Left renal cortex interstitium (tissue), 4 donors: ENCODE measurements at regions not wholly inside any gene's neighbourhood (a gene's known extent, or its start where the extent isn't known, plus 50 kb on each side); places are given as distances from the start of the nearest gene placed in this dataset.

ENCODE experiments used
- DNase-seq, 4 donors: peaks; one replicate each; pipeline ENCODE4 v3.0.0-alpha.2; 2013; ENCODE audit warnings: low read depth in 4 of 4, low spot score in 2 of 4, missing footprints in 1 of 4

- DNase-seq: no peak
Observed at GRCh38 chr2:59015027-59015426, 773.9 kb upstream of the FANCL start.

- DNase-seq: no peak
Observed at GRCh38 chr2:59012971-59013370, 771.8 kb upstream of the FANCL start.

DNA sequence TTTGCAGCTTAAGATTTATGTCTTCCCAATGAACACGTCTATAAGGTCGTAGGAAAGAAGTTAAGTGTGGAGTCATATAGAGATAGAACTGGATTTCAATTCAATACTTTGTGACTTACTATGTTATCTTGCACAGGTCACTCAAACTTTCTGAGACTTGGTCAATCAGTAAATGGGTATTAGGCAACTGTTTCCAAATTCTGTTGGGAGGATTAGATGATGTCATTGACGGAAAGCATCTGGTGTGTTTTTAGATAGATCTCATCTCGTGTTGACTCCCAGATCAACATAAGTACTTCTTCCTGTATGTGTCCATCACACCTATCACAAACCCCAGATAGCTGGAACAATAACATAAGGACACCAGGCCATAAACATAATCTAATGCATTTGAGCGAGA, 771.1 kb upstream of the FANCL start:
- DNase-seq: no peak

DNA sequence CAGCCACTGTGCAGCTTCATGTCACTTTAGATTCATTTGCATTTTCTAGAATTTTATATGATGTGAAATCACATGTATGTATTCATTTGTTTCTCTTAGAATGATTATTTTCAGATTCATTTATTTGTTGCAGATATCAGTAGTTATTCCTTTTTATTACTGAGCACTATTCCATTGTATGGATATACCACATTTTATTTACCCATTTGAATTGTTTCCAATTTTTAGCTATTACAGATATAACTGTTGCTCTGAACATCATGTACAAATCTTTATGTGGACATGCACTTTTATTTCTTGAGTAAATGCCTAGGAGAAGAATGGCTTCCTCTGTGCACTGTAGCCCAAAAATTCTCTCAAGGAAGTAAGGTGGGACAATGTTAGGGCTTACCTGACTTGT, 767.8 kb upstream of the FANCL start:
- DNase-seq: no peak

GRCh38 chr2:59005836-59006615, 764.9 kb upstream of the FANCL start:
- DNase-seq: no peak

- no peak for DNase-seq
Observed at GRCh38 chr2:59004621-59005020, 763.5 kb upstream of the FANCL start.

GRCh38 chr2:59000796-59001195, 759.7 kb upstream of the FANCL start:
- DNase-seq: no peak

DNA sequence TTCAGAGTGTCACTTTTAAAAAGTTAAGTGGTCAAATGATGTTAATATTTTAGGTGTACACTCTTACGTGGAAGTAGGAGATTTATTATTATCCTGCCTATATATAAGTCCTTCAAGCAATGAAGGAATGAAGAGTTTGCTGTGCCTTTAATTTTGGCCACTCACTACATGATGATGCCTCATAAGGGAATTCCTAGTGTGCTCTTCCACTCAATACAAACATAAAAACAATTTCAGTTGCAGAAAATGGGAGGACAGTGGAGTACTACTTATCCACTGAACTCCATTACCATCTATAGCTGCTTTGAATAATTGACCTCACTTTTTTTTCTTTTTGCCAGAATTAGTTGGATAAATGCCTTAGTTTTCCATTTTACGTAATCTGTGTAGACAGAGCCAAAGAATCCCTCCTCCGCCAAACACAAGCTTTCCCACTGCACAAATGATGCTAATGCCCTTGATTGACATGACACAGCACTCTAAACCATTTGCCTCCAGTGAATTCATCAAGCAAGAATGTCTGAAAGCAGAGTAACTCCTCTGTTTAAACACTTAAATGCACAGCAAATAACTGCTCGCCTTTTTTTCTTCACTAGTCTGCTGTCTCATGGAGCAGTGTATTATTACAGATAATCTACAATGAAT, 751.1 kb upstream of the FANCL start:
- DNase-seq: no peak

GRCh38 chr2:58991357-58991756, 750.2 kb upstream of the FANCL start:
- no peak for DNase-seq

DNA sequence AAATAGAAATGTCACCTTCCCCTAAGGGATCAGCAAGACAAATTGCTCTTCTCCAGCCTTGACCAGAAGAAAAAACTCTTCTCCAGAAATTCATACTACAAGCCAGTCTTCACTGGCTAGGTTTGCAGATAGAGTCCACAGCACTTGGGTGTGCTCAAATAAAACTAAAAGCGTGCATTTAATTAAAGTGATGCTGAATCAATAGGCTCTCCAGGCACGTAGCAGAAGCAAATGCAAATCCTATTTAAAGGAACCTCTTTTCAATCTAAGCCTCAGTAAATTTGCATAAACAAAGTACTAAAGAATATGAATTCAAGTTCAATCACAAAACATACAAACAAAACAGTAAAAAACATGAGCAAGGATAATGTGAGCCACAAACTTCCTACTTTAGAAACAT, 744.4 kb upstream of the FANCL start:
- DNase-seq: no peak

GRCh38 chr2:58984731-58985130, 743.6 kb upstream of the FANCL start:
- DNase-seq: no peak

- DNase-seq: no peak
Observed at GRCh38 chr2:58983111-58983510, 742.0 kb upstream of the FANCL start.

DNA sequence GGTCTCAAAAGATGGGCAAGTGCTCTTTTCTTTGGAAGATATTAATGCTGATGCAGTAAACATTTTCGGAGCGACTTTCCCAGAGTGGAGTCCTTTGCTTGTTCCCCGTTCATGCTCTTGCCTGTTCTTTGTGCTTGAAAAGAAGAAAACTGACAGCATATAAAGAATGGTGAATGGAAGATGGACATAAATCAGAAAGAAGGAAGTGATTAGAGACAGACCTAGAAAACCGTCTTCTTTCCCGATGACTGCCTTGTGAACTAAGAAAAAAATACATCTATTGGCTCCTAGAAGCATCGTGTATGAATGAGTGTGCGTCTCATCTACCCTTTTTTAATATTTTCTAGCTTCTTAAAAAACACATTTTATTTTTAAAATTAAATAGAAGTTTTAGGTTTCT, 740.1 kb upstream of the FANCL start:
- DNase-seq: no peak

GRCh38 chr2:58976375-58977071, 735.4 kb upstream of the FANCL start:
- no peak for DNase-seq

GRCh38 chr2:58974881-58975280, 733.8 kb upstream of the FANCL start:
- DNase-seq: no peak

DNA sequence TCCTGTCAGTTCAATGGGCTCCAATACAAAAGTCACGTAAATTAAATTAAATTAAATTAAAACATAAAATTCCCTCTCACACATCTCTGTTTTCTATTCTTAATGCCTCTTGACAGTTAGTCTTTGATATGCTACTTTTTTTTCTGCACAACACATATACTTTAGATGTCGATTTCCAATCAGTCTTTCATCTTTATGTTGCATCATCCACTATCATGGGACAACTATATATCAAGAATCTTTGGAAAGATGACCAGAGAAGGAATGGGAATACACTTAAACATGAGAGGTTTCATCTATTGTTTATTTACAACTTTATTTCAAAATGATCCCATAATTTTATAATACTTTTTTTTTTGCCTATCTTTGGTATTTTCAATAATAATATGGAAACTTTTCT, 733.3 kb upstream of the FANCL start:
- DNase-seq: no peak

- DNase-seq: no peak
Observed at GRCh38 chr2:58973811-58974281, 732.7 kb upstream of the FANCL start.

GRCh38 chr2:58972737-58973136, 731.6 kb upstream of the FANCL start:
- DNase-seq: no peak

DNA sequence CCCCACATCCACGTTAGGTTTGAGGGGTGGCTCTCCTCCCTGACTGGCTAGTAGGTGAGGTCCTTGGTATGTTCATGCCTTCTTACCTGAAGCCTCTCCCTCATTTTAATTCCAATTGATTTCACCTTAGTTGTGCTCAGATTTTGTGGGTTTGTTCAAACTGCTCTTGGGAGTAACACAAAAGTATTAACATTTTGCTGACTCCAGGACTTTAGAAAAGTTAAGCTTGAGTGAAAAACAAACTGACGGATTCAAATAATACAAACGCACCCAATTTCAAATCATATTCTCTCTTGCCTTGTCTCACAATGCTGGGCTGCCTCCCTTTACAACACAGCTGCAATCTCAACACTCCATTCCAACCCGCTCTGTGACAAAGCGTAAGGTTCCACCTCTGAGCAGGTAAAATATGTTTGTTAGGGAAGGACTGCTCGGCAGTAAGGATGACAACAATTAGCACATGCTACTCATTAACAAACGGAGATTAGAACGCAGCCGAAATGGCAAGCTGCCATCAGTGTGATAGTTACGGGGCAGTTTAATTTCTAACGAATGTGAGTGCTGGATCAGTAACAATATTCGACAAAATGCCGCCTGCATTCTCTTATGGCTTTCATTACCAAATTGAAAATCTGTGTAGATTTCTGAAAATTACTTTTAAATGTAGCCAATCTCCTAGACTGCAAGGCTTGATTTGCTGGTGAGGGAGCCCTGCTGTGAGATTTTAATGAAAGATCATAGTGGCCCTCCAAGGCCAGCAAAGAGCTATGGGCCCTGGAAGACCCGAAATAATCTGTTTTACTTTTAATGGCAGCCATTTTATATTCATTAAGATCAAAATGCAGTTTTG, 730.6 kb upstream of the FANCL start:
- DNase-seq: no peak

GRCh38 chr2:58970365-58970764, 729.2 kb upstream of the FANCL start:
- no peak for DNase-seq

DNA sequence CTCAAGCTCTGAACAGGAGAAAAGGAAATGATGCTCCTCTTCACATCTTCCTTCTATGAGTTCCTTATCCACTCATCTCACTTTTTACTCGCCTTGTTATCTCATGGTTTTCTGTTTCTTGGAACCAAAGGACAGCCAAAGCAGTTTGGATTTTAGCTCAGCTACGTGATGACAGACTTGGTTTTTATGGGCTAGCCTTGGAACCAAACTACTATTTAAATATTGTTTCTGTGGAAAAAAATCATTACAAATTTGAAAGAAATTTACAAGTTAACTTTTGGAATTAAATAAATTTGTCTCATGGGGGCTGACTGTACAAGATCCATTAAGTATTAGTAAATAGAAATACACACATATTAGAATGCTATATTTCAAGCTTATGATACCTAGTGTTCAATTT, 727.8 kb upstream of the FANCL start:
- DNase-seq: no peak
